Endothelial cell of umbilical vein (primary cell): ENCODE measurements at regions not wholly inside any gene's neighbourhood (a gene's known extent, or its start where the extent isn't known, plus 50 kb on each side); places are given as distances from the start of the nearest gene placed in this dataset.

Source experiments
- CTCF ChIP-seq, 2 donors: IDR thresholded peaks; 1 replicate in 1 of 2; 2 replicates in 1 of 2; pipeline ENCODE4 v1.5.1; 2011; ENCODE audit warnings: low read length in 2 of 2, mild to moderate bottlenecking in 2 of 2, moderate library complexity in 2 of 2, control low read depth in 1 of 2, inconsistent platforms in 1 of 2, low read depth in 1 of 2; ENCODE audit not compliant: insufficient read depth in 1 of 2; ENCODE audit errors: extremely low read depth in 1 of 2
- EZH2 ChIP-seq: IDR thresholded peaks from 2 replicates; pipeline ENCODE4 v1.6.1; 2012; ENCODE audit warnings: borderline replicate concordance, low read depth, mild to moderate bottlenecking, moderate library complexity, low read length, inconsistent platforms; ENCODE audit not compliant: severe bottlenecking
- MAX ChIP-seq: IDR thresholded peaks from 2 replicates; pipeline ENCODE4 v1.6.1; 2011; ENCODE audit not compliant: insufficient read depth, insufficient read length
- POLR2A ChIP-seq: IDR thresholded peaks from 2 replicates; pipeline ENCODE4 v1.6.1; 2012; ENCODE audit warnings: low read depth, mild to moderate bottlenecking, control low read depth, low read length
- POLR2AphosphoS5 ChIP-seq: IDR thresholded peaks from 2 replicates; pipeline ENCODE4 v1.6.1; 2012; ENCODE audit warnings: low read depth, mild to moderate bottlenecking, control low read depth, low read length, moderate library complexity; ENCODE audit not compliant: insufficient read depth

- TF ChIP-seq POLR2AphosphoS5 (no peak), CTCF (IDR thresholded peaks at IDR 0.05; ENCODE audit: extremely low read depth in 1 of 2, insufficient read depth in 1 of 2, low read depth in 1 of 2, low read length in 2 of 2) (no peak), EZH2 (no peak), MAX (no peak), POLR2A (no peak)
These were observed 184.7 kb upstream of the LINGO1 start for GRCh38 chr15:77817434-77817833.
